ENCODE measurements at regions not wholly inside any gene's neighbourhood (a gene's known extent, or its start where the extent isn't known, plus 50 kb on each side); places are given as distances from the start of the nearest gene placed in this dataset.
"Not testable (repeated sequence)": the region's sequence is repeated elsewhere in the genome, so short reads cannot be mapped to it uniquely, and the experiment has no call there.

GRCh38 chr10:48102410-48103146, 103.0 kb upstream of the FAM25C start:
- H3K36me3 Mint-ChIP-seq; H3K36me3 ChIP-seq (ENCODE audit: control insufficient read depth in 2 of 3, insufficient read depth in 3 of 3, low read length in 3 of 3); H3K4me3 ChIP-seq (ENCODE audit: low read length); H3K27ac ChIP-seq (ENCODE audit: low read depth, low read length); H3K9me3 Mint-ChIP-seq; CTCF ChIA-PET; intact Hi-C loops (cut with micrococcal nuclease); H3K27me3 ChIP-seq (ENCODE audit: control insufficient read depth in 2 of 2, insufficient read depth in 2 of 2, low read length in 2 of 2); DNase-seq; H3K9me3 ChIP-seq (ENCODE audit: control insufficient read depth in 2 of 3, low read length in 3 of 3); ATAC-seq; POLR2A ChIA-PET; H3K27me3 Mint-ChIP-seq; H3K4me1 Mint-ChIP-seq; H3K27ac Mint-ChIP-seq; H3K4me3 Mint-ChIP-seq; H3K4me1 ChIP-seq (ENCODE audit: control insufficient read depth in 2 of 2, insufficient read depth in 2 of 2, low read length in 2 of 2): not testable (repeated sequence)

GRCh38 chr10:48098854-48099253, 99.3 kb upstream of the FAM25C start:
- H3K27ac ChIP-seq (ENCODE audit: low read depth, low read length); H3K4me1 Mint-ChIP-seq; H3K36me3 ChIP-seq (ENCODE audit: control insufficient read depth in 2 of 3, insufficient read depth in 3 of 3, low read length in 3 of 3); H3K4me1 ChIP-seq (ENCODE audit: control insufficient read depth in 2 of 2, insufficient read depth in 2 of 2, low read length in 2 of 2); CTCF ChIA-PET; POLR2A ChIA-PET; H3K4me3 Mint-ChIP-seq; intact Hi-C loops (cut with micrococcal nuclease); DNase-seq; H3K36me3 Mint-ChIP-seq; H3K4me3 ChIP-seq (ENCODE audit: low read length); H3K27ac Mint-ChIP-seq; H3K27me3 ChIP-seq (ENCODE audit: control insufficient read depth in 2 of 2, insufficient read depth in 2 of 2, low read length in 2 of 2); ATAC-seq; H3K9me3 ChIP-seq (ENCODE audit: control insufficient read depth in 2 of 3, low read length in 3 of 3); H3K27me3 Mint-ChIP-seq; H3K9me3 Mint-ChIP-seq: not testable (repeated sequence)

GRCh38 chr10:48090706-48091105, 91.1 kb upstream of the FAM25C start:
- H3K27ac ChIP-seq (ENCODE audit: low read depth, low read length); H3K4me1 Mint-ChIP-seq; H3K4me1 ChIP-seq (ENCODE audit: control insufficient read depth in 2 of 2, insufficient read depth in 2 of 2, low read length in 2 of 2); H3K4me3 Mint-ChIP-seq; H3K36me3 ChIP-seq (ENCODE audit: control insufficient read depth in 2 of 3, insufficient read depth in 3 of 3, low read length in 3 of 3); DNase-seq; intact Hi-C loops (cut with micrococcal nuclease); CTCF ChIA-PET; POLR2A ChIA-PET; H3K9me3 ChIP-seq (ENCODE audit: control insufficient read depth in 2 of 3, low read length in 3 of 3); H3K27ac Mint-ChIP-seq; H3K27me3 ChIP-seq (ENCODE audit: control insufficient read depth in 2 of 2, insufficient read depth in 2 of 2, low read length in 2 of 2); H3K36me3 Mint-ChIP-seq; H3K4me3 ChIP-seq (ENCODE audit: low read length); H3K9me3 Mint-ChIP-seq; H3K27me3 Mint-ChIP-seq; ATAC-seq: not testable (repeated sequence)

- H3K4me3 Mint-ChIP-seq; H3K4me3 ChIP-seq (ENCODE audit: low read length); CTCF ChIA-PET; H3K27me3 ChIP-seq (ENCODE audit: control insufficient read depth in 2 of 2, insufficient read depth in 2 of 2, low read length in 2 of 2); H3K36me3 Mint-ChIP-seq; H3K4me1 ChIP-seq (ENCODE audit: control insufficient read depth in 2 of 2, insufficient read depth in 2 of 2, low read length in 2 of 2); H3K27me3 Mint-ChIP-seq; H3K9me3 ChIP-seq (ENCODE audit: control insufficient read depth in 2 of 3, low read length in 3 of 3); H3K27ac ChIP-seq (ENCODE audit: low read depth, low read length); H3K4me1 Mint-ChIP-seq; ATAC-seq; intact Hi-C loops (cut with micrococcal nuclease); H3K36me3 ChIP-seq (ENCODE audit: control insufficient read depth in 2 of 3, insufficient read depth in 3 of 3, low read length in 3 of 3); H3K9me3 Mint-ChIP-seq; POLR2A ChIA-PET; H3K27ac Mint-ChIP-seq; DNase-seq: not testable (repeated sequence)
Measured at GRCh38 chr10:48088087-48088486, 88.5 kb upstream of the FAM25C start.

- H3K4me1 ChIP-seq (ENCODE audit: control insufficient read depth in 2 of 2, insufficient read depth in 2 of 2, low read length in 2 of 2); POLR2A ChIA-PET; H3K4me1 Mint-ChIP-seq; intact Hi-C loops (cut with micrococcal nuclease); ATAC-seq; H3K36me3 ChIP-seq (ENCODE audit: control insufficient read depth in 2 of 3, insufficient read depth in 3 of 3, low read length in 3 of 3); CTCF ChIA-PET; H3K27ac Mint-ChIP-seq; H3K4me3 ChIP-seq (ENCODE audit: low read length); H3K9me3 Mint-ChIP-seq; H3K27me3 Mint-ChIP-seq; H3K27ac ChIP-seq (ENCODE audit: low read depth, low read length); H3K27me3 ChIP-seq (ENCODE audit: control insufficient read depth in 2 of 2, insufficient read depth in 2 of 2, low read length in 2 of 2); DNase-seq; H3K4me3 Mint-ChIP-seq; H3K36me3 Mint-ChIP-seq; H3K9me3 ChIP-seq (ENCODE audit: control insufficient read depth in 2 of 3, low read length in 3 of 3): not testable (repeated sequence)
Measured at GRCh38 chr10:48084446-48084845, 84.9 kb upstream of the FAM25C start.

GRCh38 chr10:48071228-48071627, 71.6 kb upstream of the FAM25C start:
- H3K4me1 ChIP-seq (ENCODE audit: control insufficient read depth in 2 of 2, insufficient read depth in 2 of 2, low read length in 2 of 2); H3K27ac Mint-ChIP-seq; H3K36me3 ChIP-seq (ENCODE audit: control insufficient read depth in 2 of 3, insufficient read depth in 3 of 3, low read length in 3 of 3); H3K9me3 Mint-ChIP-seq; H3K36me3 Mint-ChIP-seq; H3K27me3 ChIP-seq (ENCODE audit: control insufficient read depth in 2 of 2, insufficient read depth in 2 of 2, low read length in 2 of 2); CTCF ChIA-PET; H3K9me3 ChIP-seq (ENCODE audit: control insufficient read depth in 2 of 3, low read length in 3 of 3); H3K4me1 Mint-ChIP-seq; DNase-seq; H3K27ac ChIP-seq (ENCODE audit: low read depth, low read length); POLR2A ChIA-PET; intact Hi-C loops (cut with micrococcal nuclease); H3K4me3 Mint-ChIP-seq; H3K27me3 Mint-ChIP-seq; ATAC-seq; H3K4me3 ChIP-seq (ENCODE audit: low read length): not testable (repeated sequence)

- POLR2A ChIA-PET; DNase-seq; H3K4me3 ChIP-seq (ENCODE audit: low read length); CTCF ChIA-PET; H3K27me3 ChIP-seq (ENCODE audit: control insufficient read depth in 2 of 2, insufficient read depth in 2 of 2, low read length in 2 of 2); H3K4me1 ChIP-seq (ENCODE audit: control insufficient read depth in 2 of 2, insufficient read depth in 2 of 2, low read length in 2 of 2); H3K27ac Mint-ChIP-seq; H3K36me3 ChIP-seq (ENCODE audit: control insufficient read depth in 2 of 3, insufficient read depth in 3 of 3, low read length in 3 of 3); H3K27ac ChIP-seq (ENCODE audit: low read depth, low read length); H3K36me3 Mint-ChIP-seq; H3K4me1 Mint-ChIP-seq; H3K9me3 Mint-ChIP-seq; H3K9me3 ChIP-seq (ENCODE audit: control insufficient read depth in 2 of 3, low read length in 3 of 3); H3K27me3 Mint-ChIP-seq; H3K4me3 Mint-ChIP-seq; intact Hi-C loops (cut with micrococcal nuclease): not testable (repeated sequence)
- peak; percentile 90 for ATAC-seq
Measured at GRCh38 chr10:48063944-48064625, 64.5 kb upstream of the FAM25C start.

All from naive thymus-derived CD4-positive, alpha-beta T cell (primary cell).